ENCODE measurements at regions not wholly inside any gene's neighbourhood (a gene's known extent, or its start where the extent isn't known, plus 50 kb on each side); places are given as distances from the start of the nearest gene placed in this dataset.

- no peak overlapping the region for H2BK5ac ChIP-seq (ENCODE audit: low read depth, low read length)
- no peaks in the 10 kb centered on the region for H4K20me1 ChIP-seq (replicated peaks in 1 of 2; ENCODE audit: control insufficient read depth in 1 of 2, insufficient read depth in 2 of 2, low read length in 2 of 2)
- H3K9me3 ChIP-seq (ENCODE audit: insufficient read depth in 2 of 2, low read depth in 1 of 2, low read length in 1 of 2): no peaks in the 10 kb centered on the region
- H3K23ac ChIP-seq (ENCODE audit: insufficient read length): no peak overlapping the region
- H4K5ac ChIP-seq (ENCODE audit: insufficient read length, low read depth, low read length): no peak overlapping the region
- H3K4ac ChIP-seq (replicated peaks; ENCODE audit: insufficient read length, low read depth, low read length): no peak overlapping the region
- H2BK120ac ChIP-seq (replicated peaks; ENCODE audit: low read depth, low read length): no peak overlapping the region
- H4K91ac ChIP-seq (replicated peaks; ENCODE audit: insufficient read length, low read length): no peak overlapping the region
- H3K79me2 ChIP-seq (ENCODE audit: control insufficient read depth in 1 of 2, insufficient read depth in 2 of 2, low read length in 2 of 2): no peaks in the 10 kb centered on the region
- H3K23me2 ChIP-seq (ENCODE audit: low read depth, low read length): no peaks in the 10 kb centered on the region
- FAIRE-seq: no peak
- no peak overlapping the region for H2AFZ ChIP-seq (ENCODE audit: low read length)
- no peak overlapping the region for H3K56ac ChIP-seq (replicated peaks; ENCODE audit: insufficient read length, low read depth, low read length)
- 92% methylated on average over 3 of the region's 3 CpGs; no CpG with 5 or more reads in 1 of the 2 experiments for WGBS, 2 experiments (ENCODE audit: extremely low coverage in 1 of 2, insufficient coverage in 1 of 2, insufficient read length in 1 of 2, insufficient replicate concordance in 2 of 2, low coverage in 1 of 2, low lambda C conversion rate in 2 of 2, missing lambda C conversion rate in 1 of 2)
- H3K9ac ChIP-seq (replicated peaks in 1 of 4; ENCODE audit: extremely low read depth in 1 of 4, low read depth in 3 of 4, low read length in 3 of 4): no peak overlapping the region
- no peak overlapping the region for H2BK12ac ChIP-seq (ENCODE audit: low read depth, low read length)
- ChIA-PET POLR2A (ENCODE audit: partially characterized antibody) (no interaction called here), CTCF (ENCODE audit: partially characterized antibody) (no interaction called here)
- no peak overlapping the region for H3K27ac ChIP-seq (ENCODE audit: low read depth, low read length)
- H3K27me3 ChIP-seq (replicated peaks in 1 of 4; ENCODE audit: control insufficient read depth in 3 of 4, extremely low read depth in 1 of 4, insufficient read depth in 3 of 4, low read length in 3 of 4): no peaks in the 10 kb centered on the region
- H2AK5ac ChIP-seq (ENCODE audit: low read depth, low read length): no peak overlapping the region
- no peaks in the 10 kb centered on the region for H3K36me3 ChIP-seq (ENCODE audit: control insufficient read depth in 2 of 4, insufficient read depth in 4 of 4, low read length in 3 of 4)
- no peak for DNase-seq (ENCODE audit: low read depth in 1 of 2, low spot score in 2 of 2)
- no peak overlapping the region for H2BK15ac ChIP-seq (ENCODE audit: low read length)
- no peak overlapping the region for H3K18ac ChIP-seq (ENCODE audit: extremely low read depth, low read length)
- H3K14ac ChIP-seq (ENCODE audit: insufficient read length): no peak overlapping the region
- no peaks in the 10 kb centered on the region for H3K79me1 ChIP-seq (ENCODE audit: low read depth, low read length)
- no peak overlapping the region for H3K4me2 ChIP-seq (ENCODE audit: insufficient read depth in 1 of 2, low read depth in 2 of 2, low read length in 2 of 2)
- H3K4me1 ChIP-seq (replicated peaks in 1 of 4; ENCODE audit: control insufficient read depth in 3 of 4, insufficient read depth in 4 of 4, low read length in 3 of 4): no peaks in the 10 kb centered on the region
- H4K8ac ChIP-seq (ENCODE audit: extremely low read depth, insufficient read depth, low read length): no peak overlapping the region
- H3K4me3 ChIP-seq (ENCODE audit: extremely low read depth in 1 of 4, insufficient read depth in 2 of 4, low read depth in 3 of 4, low read length in 4 of 4): no peak overlapping the region
- no peak overlapping the region for H2BK20ac ChIP-seq (ENCODE audit: low read length)
- TF ChIP-seq CHD2 (IDR thresholded peaks at IDR 0.05; ENCODE audit: low read length) (no peak), SIX5 (IDR thresholded peaks at IDR 0.05; ENCODE audit: low read depth, low read length) (no peak), SIRT6 (IDR thresholded peaks at IDR 0.05; ENCODE audit: low read length) (no peak), KDM4A (IDR thresholded peaks at IDR 0.05; ENCODE audit: low read depth, low read length, severe bottlenecking) (no peak), CREB1 (IDR thresholded peaks at IDR 0.05) (no peak)
Observed at GRCh38 chr4:11700751-11701226, 272.1 kb upstream of the HS3ST1 start.
